Nephron (organoid): ENCODE measurements at regions not wholly inside any gene's neighbourhood (a gene's known extent, or its start where the extent isn't known, plus 50 kb on each side); places are given as distances from the start of the nearest gene placed in this dataset.

Experiments used
- H3K27ac Mint-ChIP-seq, 3 experiments: 2 replicates each; pipeline ENCODE4 v1.8.0; 2020; ENCODE audit warnings: mixed read lengths in 3 of 3, mild to moderate bottlenecking in 2 of 3, moderate library complexity in 1 of 3
- H3K27me3 Mint-ChIP-seq: 2 replicates; pipeline ENCODE4 v1.8.0; 2021; ENCODE audit warnings: low read depth, mild to moderate bottlenecking, moderate library complexity, mixed read lengths
- H3K36me3 Mint-ChIP-seq: 2 replicates; pipeline ENCODE4 v1.8.0; 2020; ENCODE audit warnings: low read depth, mixed read lengths
- H3K4me1 Mint-ChIP-seq: 2 replicates; pipeline ENCODE4 v1.8.0; 2020; ENCODE audit warnings: mixed read lengths
- H3K4me3 Mint-ChIP-seq, 3 experiments: 2 replicates each; pipeline ENCODE4 v1.8.0; 2020; ENCODE audit warnings: mild to moderate bottlenecking in 3 of 3, mixed read lengths in 3 of 3, moderate library complexity in 2 of 3
- H3K9me3 Mint-ChIP-seq: 2 replicates; pipeline ENCODE4 v1.8.0; 2020; ENCODE audit warnings: mixed read lengths
- TF ChIP-seq, protein P1 (sequence below), 3 experiments: fragments of 200-600 bp; sonication (generic); IDR thresholded peaks; one replicate each; pipeline ENCODE4 v1.5.0; 2021; ENCODE audit warnings: antibody characterized with exemption in 3 of 3; ENCODE audit not compliant: unreplicated experiment in 3 of 3

DNA sequence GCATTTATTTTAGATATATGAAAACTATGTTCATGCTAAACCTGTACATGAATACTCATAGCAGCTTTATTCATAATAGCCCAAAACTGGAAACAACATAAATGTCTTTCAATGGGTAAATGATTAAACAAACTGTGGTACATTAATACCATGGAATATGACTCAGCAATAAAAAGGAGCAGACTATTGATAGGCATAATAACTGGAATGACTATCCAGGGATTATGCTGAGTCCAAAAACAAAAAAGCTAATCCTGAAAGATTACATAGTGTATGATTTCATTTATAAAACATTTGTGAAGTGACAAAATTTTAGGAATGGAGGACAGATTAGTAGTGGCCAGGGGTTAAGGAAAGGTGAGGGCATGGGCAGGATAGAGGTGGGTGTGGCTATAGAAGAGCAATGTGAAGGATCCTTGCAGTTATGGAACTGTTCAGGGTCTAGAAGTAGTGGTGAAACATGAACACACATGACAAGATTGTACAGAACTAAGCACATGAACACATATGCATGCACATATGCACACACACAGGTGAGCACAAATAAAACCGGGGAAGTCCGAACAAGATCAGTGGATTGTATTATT lies 61.1 kb upstream of the CDKN3 start:
- H3K9me3 Mint-ChIP-seq: no peaks in the 10 kb centered on the region
- TF ChIP-seq, protein P1, sequence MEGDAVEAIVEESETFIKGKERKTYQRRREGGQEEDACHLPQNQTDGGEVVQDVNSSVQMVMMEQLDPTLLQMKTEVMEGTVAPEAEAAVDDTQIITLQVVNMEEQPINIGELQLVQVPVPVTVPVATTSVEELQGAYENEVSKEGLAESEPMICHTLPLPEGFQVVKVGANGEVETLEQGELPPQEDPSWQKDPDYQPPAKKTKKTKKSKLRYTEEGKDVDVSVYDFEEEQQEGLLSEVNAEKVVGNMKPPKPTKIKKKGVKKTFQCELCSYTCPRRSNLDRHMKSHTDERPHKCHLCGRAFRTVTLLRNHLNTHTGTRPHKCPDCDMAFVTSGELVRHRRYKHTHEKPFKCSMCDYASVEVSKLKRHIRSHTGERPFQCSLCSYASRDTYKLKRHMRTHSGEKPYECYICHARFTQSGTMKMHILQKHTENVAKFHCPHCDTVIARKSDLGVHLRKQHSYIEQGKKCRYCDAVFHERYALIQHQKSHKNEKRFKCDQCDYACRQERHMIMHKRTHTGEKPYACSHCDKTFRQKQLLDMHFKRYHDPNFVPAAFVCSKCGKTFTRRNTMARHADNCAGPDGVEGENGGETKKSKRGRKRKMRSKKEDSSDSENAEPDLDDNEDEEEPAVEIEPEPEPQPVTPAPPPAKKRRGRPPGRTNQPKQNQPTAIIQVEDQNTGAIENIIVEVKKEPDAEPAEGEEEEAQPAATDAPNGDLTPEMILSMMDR (IDR thresholded peaks at IDR 0.05; ENCODE audit: unreplicated experiment in 3 of 3): no peak
- no peak overlapping the region for H3K27ac Mint-ChIP-seq
- peaks cover 14% of the 10 kb centered on the region for H3K27me3 Mint-ChIP-seq
- H3K4me3 Mint-ChIP-seq: no peak overlapping the region
- H3K4me1 Mint-ChIP-seq: peaks cover 4% of the 10 kb centered on the region
- no peaks in the 10 kb centered on the region for H3K36me3 Mint-ChIP-seq

DNA sequence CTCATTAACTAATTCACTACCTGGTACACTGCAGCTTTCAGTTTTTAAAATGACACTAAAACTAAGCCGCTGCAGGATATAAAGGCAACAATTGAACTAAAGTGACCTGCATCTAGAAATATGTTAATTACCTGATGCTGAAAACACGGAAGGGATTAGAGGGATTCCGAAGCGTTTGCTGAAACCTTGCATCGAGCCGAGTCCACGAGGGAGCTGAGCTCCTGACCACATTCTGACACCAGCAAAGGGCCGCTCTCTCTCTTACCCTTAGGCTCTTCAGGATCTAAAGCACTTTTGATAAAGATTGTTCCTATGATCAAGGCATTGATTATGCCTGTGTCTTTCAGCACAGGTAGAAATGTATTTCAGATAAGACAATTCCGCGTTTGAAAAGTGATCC lies 59.5 kb upstream of the CDKN3 start:
- no peaks in the 10 kb centered on the region for H3K9me3 Mint-ChIP-seq
- TF ChIP-seq, protein P1 (IDR thresholded peaks at IDR 0.05; ENCODE audit: unreplicated experiment in 3 of 3): no peak
- peaks cover 7% of the 10 kb centered on the region for H3K27me3 Mint-ChIP-seq
- peaks cover 5% of the 10 kb centered on the region for H3K4me1 Mint-ChIP-seq
- no peak overlapping the region for H3K27ac Mint-ChIP-seq
- H3K36me3 Mint-ChIP-seq: no peaks in the 10 kb centered on the region
- H3K4me3 Mint-ChIP-seq: no peak overlapping the region

DNA sequence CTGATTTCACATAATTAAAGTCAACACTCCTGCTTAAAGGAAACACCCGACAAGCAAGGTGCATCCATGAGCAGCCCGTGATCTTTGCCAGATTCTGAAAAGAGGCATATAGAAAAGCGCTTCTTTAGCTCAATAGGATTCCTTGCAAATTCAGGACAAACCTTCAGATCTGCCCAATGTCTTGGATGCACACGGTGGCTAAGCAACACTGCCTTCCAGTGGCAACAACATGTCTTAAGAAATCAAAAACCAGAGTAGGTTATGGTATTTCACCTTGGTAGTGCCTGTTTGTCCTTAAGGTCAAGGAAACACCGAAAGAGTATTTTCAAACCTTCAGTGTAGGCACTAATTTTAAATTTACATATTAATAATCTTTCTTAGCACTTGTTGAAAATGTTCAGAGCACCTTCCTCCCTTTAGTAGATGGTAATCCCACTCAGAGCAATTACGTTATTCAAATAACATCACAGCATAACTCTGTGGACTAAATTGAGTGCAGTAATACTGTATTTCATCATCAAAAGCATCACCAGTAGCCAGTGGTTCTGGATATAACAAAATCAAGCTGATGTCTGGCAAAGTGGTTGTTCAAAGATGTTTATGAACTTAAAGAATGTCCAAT lies 58.0 kb upstream of the CDKN3 start:
- Mint-ChIP-seq H3K27me3 (peaks cover 6% of the 10 kb centered on the region), H3K4me1 (peaks cover 16% of the 10 kb centered on the region), H3K27ac (peak overlapping the region in 1 of 3 experiments; percentile 32), H3K9me3 (no peaks in the 10 kb centered on the region), H3K36me3 (no peaks in the 10 kb centered on the region), H3K4me3 (no peak overlapping the region)
- TF ChIP-seq, protein P1 (IDR thresholded peaks at IDR 0.05; ENCODE audit: unreplicated experiment in 3 of 3): peak; percentile 53 to 64 (median 64)

DNA sequence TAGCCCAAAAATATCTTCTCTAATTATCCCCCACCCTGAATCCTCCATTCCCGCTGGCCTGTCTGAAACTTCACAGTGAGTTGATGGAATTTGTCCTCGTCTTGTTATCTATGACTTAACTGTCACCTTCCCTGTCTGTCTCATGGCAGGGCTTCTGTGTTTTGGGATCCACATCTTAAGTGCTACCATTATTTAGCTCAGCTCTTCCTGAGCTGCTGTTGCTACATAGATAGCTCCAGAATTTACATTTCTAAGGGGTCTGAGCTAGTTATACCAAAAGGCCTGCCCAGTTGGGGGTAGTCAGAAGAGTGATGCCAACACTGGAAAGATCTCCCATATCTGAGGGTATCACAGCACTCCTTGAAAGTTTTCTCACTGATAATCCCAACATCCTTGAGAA lies 57.0 kb upstream of the CDKN3 start:
- H3K27me3 Mint-ChIP-seq: peaks cover 7% of the 10 kb centered on the region
- peaks cover 25% of the 10 kb centered on the region for H3K4me1 Mint-ChIP-seq
- H3K27ac Mint-ChIP-seq: no peak overlapping the region
- no peaks in the 10 kb centered on the region for H3K36me3 Mint-ChIP-seq
- no peaks in the 10 kb centered on the region for H3K9me3 Mint-ChIP-seq
- H3K4me3 Mint-ChIP-seq: no peak overlapping the region
- TF ChIP-seq, protein P1 (IDR thresholded peaks at IDR 0.05; ENCODE audit: unreplicated experiment in 3 of 3): no peak

DNA sequence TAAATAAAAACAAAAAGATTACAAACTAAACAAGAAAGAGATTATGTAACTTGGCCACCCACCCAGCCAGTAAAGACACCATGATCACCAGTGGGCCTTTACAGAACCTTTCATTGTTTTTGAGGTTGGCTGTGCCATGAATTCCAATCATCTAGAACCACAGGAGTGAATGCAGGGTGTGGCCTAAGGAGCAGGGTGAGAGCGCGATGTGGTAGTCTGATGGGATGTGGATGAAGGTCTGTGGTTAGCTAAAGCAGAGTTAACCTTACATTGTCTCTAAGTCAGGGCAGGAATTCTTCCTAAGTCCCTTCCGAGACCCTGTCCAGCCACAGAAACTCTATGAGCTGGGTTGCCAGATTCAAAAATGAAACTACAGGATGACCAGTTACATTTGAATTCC lies 54.0 kb upstream of the CDKN3 start:
- Mint-ChIP-seq H3K36me3 (no peaks in the 10 kb centered on the region), H3K4me3 (no peak overlapping the region), H3K27ac (peak overlapping the region; percentile 25 to 90 (median 41)), H3K9me3 (no peaks in the 10 kb centered on the region), H3K27me3 (peaks cover 4% of the 10 kb centered on the region), H3K4me1 (peaks cover 39% of the 10 kb centered on the region)
- TF ChIP-seq, protein P1 (IDR thresholded peaks at IDR 0.05; ENCODE audit: unreplicated experiment in 3 of 3): no peak
